ENCODE measurements at regions not wholly inside any gene's neighbourhood (a gene's known extent, or its start where the extent isn't known, plus 50 kb on each side); places are given as distances from the start of the nearest gene placed in this dataset.

DNA sequence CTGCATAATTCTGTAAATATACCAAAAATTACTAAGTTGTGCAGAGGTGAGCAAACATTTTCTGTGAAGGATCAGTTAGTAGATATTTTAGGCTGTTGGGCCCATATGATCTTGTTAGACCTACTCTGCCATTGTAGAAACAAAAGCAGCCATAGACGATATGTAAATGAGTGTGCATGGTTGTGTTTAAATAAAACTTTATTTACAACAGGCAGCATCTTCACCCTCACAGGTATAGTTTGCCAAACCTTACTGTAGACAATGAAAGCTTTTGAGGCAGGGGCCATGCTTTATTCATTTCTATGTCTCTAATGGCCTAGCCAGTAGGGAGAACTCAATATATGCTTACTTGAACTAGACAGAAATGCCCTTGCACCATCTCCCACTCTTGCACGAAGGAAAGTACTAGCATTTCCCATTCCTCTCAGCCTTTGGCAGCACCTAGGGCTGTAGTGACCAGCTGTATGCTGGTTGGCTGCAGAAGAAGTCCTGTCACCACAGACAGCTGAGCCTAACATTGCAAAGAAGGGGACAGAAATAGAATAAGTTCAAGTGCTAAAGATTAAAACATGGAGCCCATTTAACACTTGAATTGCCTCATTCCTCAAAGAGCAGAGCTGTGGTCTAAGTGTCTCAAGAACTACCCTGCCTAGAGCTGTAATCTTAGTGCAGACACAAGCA, 305.1 kb upstream of the MGAT5 start:
- H3K9me3 ChIP-seq (ENCODE audit: control insufficient read depth, low read depth, low read length), result no peaks in the 10 kb centered on the region
- no peaks in the 10 kb centered on the region for H3K79me2 ChIP-seq (ENCODE audit: insufficient read depth, low read length)
- H4K8ac ChIP-seq (replicated peaks; ENCODE audit: insufficient read length, low read depth, low read length), result no peak overlapping the region

More for the DNA sequence above, 305.1 kb upstream of the MGAT5 start:
- Mint-ChIP-seq H3K4me3 (no peak overlapping the region), H3K9me3 (no peaks in the 10 kb centered on the region; a peak in 1 of 5 replicates), H3K27me3 (ENCODE audit: low read depth) (no peaks in the 10 kb centered on the region), H3K36me3 (ENCODE audit: insufficient read depth in 1 of 3, low read depth in 3 of 3) (no peaks in the 10 kb centered on the region), H3K4me1 (no peaks in the 10 kb centered on the region), H3K27ac (no peak overlapping the region)
- no peak overlapping the region for H3T11ph ChIP-seq (ENCODE audit: low read length)
- H3K4me1 ChIP-seq (ENCODE audit: insufficient read depth, low read length), result no peaks in the 10 kb centered on the region
- H3K27me3 ChIP-seq (ENCODE audit: insufficient read depth, low read length), result no peaks in the 10 kb centered on the region
- no peak overlapping the region for H3K14ac ChIP-seq (ENCODE audit: insufficient read depth, low read length)
- no peaks in the 10 kb centered on the region for H4K20me1 ChIP-seq (ENCODE audit: control insufficient read depth, insufficient read depth, insufficient read length)
- no peak overlapping the region for H3K27ac ChIP-seq (ENCODE audit: insufficient read length, low read depth, low read length)
- DNase-seq, result no peak
- no peak overlapping the region for H2BK12ac ChIP-seq (ENCODE audit: insufficient read length, low read depth, low read length)
- H3K79me1 ChIP-seq (ENCODE audit: insufficient read depth, low read depth, low read length, poor library complexity, severe bottlenecking), result no peaks in the 10 kb centered on the region
- H3K18ac ChIP-seq (ENCODE audit: insufficient read length, low read depth, low read length), result no peak overlapping the region
- H3K23me2 ChIP-seq (ENCODE audit: insufficient read length, low read depth, low read length, poor library complexity, severe bottlenecking), result no peaks in the 10 kb centered on the region
- WGBS (ENCODE audit: extremely low coverage, insufficient read length, low lambda C conversion rate), result no CpG with 5 or more reads among the region's 2 CpGs
- no peak overlapping the region for H3K56ac ChIP-seq (ENCODE audit: insufficient read length, low read depth, low read length)
- no peak overlapping the region for H2BK120ac ChIP-seq (ENCODE audit: low read depth, low read length, poor library complexity, severe bottlenecking)
- no peak overlapping the region for H3K23ac ChIP-seq (ENCODE audit: insufficient read length, low read depth, low read length)
- H4K91ac ChIP-seq (ENCODE audit: insufficient read length, low read depth, low read length), result no peak overlapping the region
- no peak overlapping the region for H4K5ac ChIP-seq (ENCODE audit: insufficient read length, low read depth, low read length)
- H2AK5ac ChIP-seq (ENCODE audit: insufficient read length, low read length), result no peak overlapping the region
- H2BK20ac ChIP-seq (ENCODE audit: low read depth, low read length, poor library complexity, severe bottlenecking), result no peak overlapping the region
- TF ChIP-seq, protein P1, sequence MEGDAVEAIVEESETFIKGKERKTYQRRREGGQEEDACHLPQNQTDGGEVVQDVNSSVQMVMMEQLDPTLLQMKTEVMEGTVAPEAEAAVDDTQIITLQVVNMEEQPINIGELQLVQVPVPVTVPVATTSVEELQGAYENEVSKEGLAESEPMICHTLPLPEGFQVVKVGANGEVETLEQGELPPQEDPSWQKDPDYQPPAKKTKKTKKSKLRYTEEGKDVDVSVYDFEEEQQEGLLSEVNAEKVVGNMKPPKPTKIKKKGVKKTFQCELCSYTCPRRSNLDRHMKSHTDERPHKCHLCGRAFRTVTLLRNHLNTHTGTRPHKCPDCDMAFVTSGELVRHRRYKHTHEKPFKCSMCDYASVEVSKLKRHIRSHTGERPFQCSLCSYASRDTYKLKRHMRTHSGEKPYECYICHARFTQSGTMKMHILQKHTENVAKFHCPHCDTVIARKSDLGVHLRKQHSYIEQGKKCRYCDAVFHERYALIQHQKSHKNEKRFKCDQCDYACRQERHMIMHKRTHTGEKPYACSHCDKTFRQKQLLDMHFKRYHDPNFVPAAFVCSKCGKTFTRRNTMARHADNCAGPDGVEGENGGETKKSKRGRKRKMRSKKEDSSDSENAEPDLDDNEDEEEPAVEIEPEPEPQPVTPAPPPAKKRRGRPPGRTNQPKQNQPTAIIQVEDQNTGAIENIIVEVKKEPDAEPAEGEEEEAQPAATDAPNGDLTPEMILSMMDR (conservative IDR thresholded peaks at IDR 0.05), result no peak
- H2AFZ ChIP-seq (ENCODE audit: low read length), result no peak overlapping the region
- no peak overlapping the region for H3K4me2 ChIP-seq (ENCODE audit: insufficient read depth, insufficient read length, low read length)
- no peak overlapping the region for H2BK15ac ChIP-seq (ENCODE audit: low read depth, low read length)
- H3K9ac ChIP-seq (ENCODE audit: extremely low read depth, insufficient read length, low read length), result no peak overlapping the region
- H3K4ac ChIP-seq (ENCODE audit: low read depth, low read length), result no peak overlapping the region
- no peak overlapping the region for H2BK5ac ChIP-seq (ENCODE audit: insufficient read length, low read length)
